Loucy (cell line): ENCODE measurements at regions not wholly inside any gene's neighbourhood (a gene's known extent, or its start where the extent isn't known, plus 50 kb on each side); places are given as distances from the start of the nearest gene placed in this dataset.

Experiments used
- H2AFZ ChIP-seq: fragments of 200-600 bp; sonication (generic); 2 replicates; pipeline ENCODE4 v1.6.0; 2016; ENCODE audit warnings: antibody characterized with exemption, mild to moderate bottlenecking, low read length, moderate library complexity
- H3F3A ChIP-seq: fragments of 200-600 bp; 2 replicates; pipeline ENCODE4 v1.6.0; 2016; ENCODE audit warnings: antibody characterized with exemption, low read depth, mild to moderate bottlenecking
- H3K27me3 ChIP-seq: fragments of 200-600 bp; sonication (generic); 2 replicates; pipeline ENCODE4 v1.6.1; 2014; ENCODE audit warnings: low read length, mild to moderate bottlenecking; ENCODE audit not compliant: insufficient read depth, poor library complexity, severe bottlenecking
- H3K36me3 ChIP-seq: fragments of 200-600 bp; sonication (generic); 2 replicates; pipeline ENCODE4 v1.6.1; 2016; ENCODE audit warnings: low read length; ENCODE audit not compliant: insufficient read depth
- H3K4me1 ChIP-seq: fragments of 200-600 bp; sonication (generic); 2 replicates; pipeline ENCODE4 v1.5.1; 2014; ENCODE audit warnings: low read length, mild to moderate bottlenecking; ENCODE audit not compliant: insufficient read depth, poor library complexity, severe bottlenecking
- H3K4me2 ChIP-seq: fragments of 200-600 bp; sonication (generic); 2 replicates; pipeline ENCODE4 v1.6.0; 2014; ENCODE audit warnings: antibody characterized with exemption, low read length, low read depth, mild to moderate bottlenecking; ENCODE audit not compliant: poor library complexity, severe bottlenecking
- H3K4me3 ChIP-seq: fragments of 200-600 bp; sonication (generic); 2 replicates; pipeline ENCODE4 v1.5.1; 2014; ENCODE audit warnings: low read length, mild to moderate bottlenecking, mixed read lengths; ENCODE audit not compliant: poor library complexity, severe bottlenecking
- H3K79me2 ChIP-seq: fragments of 200-600 bp; sonication (generic); 2 replicates; pipeline ENCODE4 v1.6.1; 2014; ENCODE audit warnings: low read length; ENCODE audit not compliant: insufficient read depth
- H3K9ac ChIP-seq: fragments of 200-600 bp; sonication (generic); 2 replicates; pipeline ENCODE4 v1.6.0; 2014; ENCODE audit warnings: mild to moderate bottlenecking, low read depth, low read length, moderate library complexity; ENCODE audit not compliant: poor library complexity, severe bottlenecking
- H3K9me2 ChIP-seq: fragments of 200-600 bp; sonication (generic); replicated peaks from 2 replicates; pipeline ENCODE4 v1.6.1; 2016; ENCODE audit warnings: low read depth, low read length, mixed read lengths
- H3K9me3 ChIP-seq: fragments of 200-600 bp; sonication (generic); 2 replicates; pipeline ENCODE4 v1.6.1; 2014; ENCODE audit warnings: mild to moderate bottlenecking, antibody characterized with exemption, low read length, low read depth; ENCODE audit not compliant: insufficient read depth
- H4K20me1 ChIP-seq: fragments of 200-600 bp; sonication (generic); 2 replicates; pipeline ENCODE4 v1.6.0; 2014; ENCODE audit warnings: antibody characterized with exemption, low read length, mild to moderate bottlenecking; ENCODE audit not compliant: insufficient read depth, poor library complexity, severe bottlenecking
- CTCF ChIP-seq: fragments of 200-600 bp; sonication (generic); conservative IDR thresholded peaks from 2 replicates; pipeline ENCODE4 v1.5.1; 2014; ENCODE audit warnings: mild to moderate bottlenecking, antibody characterized with exemption, low read length
- EZH2phosphoT487 ChIP-seq: fragments of 200-600 bp; IDR thresholded peaks from 2 replicates; pipeline ENCODE4 v1.6.1; 2018; ENCODE audit warnings: antibody characterized with exemption, mild to moderate bottlenecking, moderate library complexity, borderline replicate concordance

- no peaks in the 10 kb centered on the region for H3K4me1 ChIP-seq
- no peak overlapping the region for H3K4me3 ChIP-seq
- H3F3A ChIP-seq, result no peaks in the 10 kb centered on the region
- H3K9me2 ChIP-seq, result no peaks in the 10 kb centered on the region
- no peak overlapping the region for H2AFZ ChIP-seq
- no peak overlapping the region for H3K4me2 ChIP-seq
- H4K20me1 ChIP-seq, result no peaks in the 10 kb centered on the region
- H3K36me3 ChIP-seq, result no peaks in the 10 kb centered on the region
- no peak overlapping the region for H3K9ac ChIP-seq
- H3K79me2 ChIP-seq, result no peaks in the 10 kb centered on the region
- no peak for TF ChIP-seq EZH2phosphoT487
- no peaks in the 10 kb centered on the region for H3K27me3 ChIP-seq
- no peaks in the 10 kb centered on the region for H3K9me3 ChIP-seq
Observed at GRCh38 chr2:145036421-145037011, 516.6 kb upstream of the ZEB2 start.

GRCh38 chr2:145034511-145034910 lies 514.6 kb upstream of the ZEB2 start:
- H3K27me3 ChIP-seq, result no peaks in the 10 kb centered on the region
- no peaks in the 10 kb centered on the region for H3K9me3 ChIP-seq

GRCh38 chr2:145033438-145033837 lies 513.5 kb upstream of the ZEB2 start:
- no peak overlapping the region for H3K9ac ChIP-seq
- H2AFZ ChIP-seq, result no peak overlapping the region
- H3K9me3 ChIP-seq, result no peaks in the 10 kb centered on the region
- no peaks in the 10 kb centered on the region for H3K36me3 ChIP-seq
- H3K9me2 ChIP-seq, result no peaks in the 10 kb centered on the region
- no peaks in the 10 kb centered on the region for H3K27me3 ChIP-seq
- H4K20me1 ChIP-seq, result no peaks in the 10 kb centered on the region
- H3F3A ChIP-seq, result no peaks in the 10 kb centered on the region
- TF ChIP-seq EZH2phosphoT487, result no peak
- TF ChIP-seq CTCF, result no peak
- no peaks in the 10 kb centered on the region for H3K4me1 ChIP-seq
- H3K4me3 ChIP-seq, result no peak overlapping the region
- no peak overlapping the region for H3K4me2 ChIP-seq
- H3K79me2 ChIP-seq, result no peaks in the 10 kb centered on the region

More at GRCh38 chr2:145034511-145034910, 514.6 kb upstream of the ZEB2 start:
- no peaks in the 10 kb centered on the region for H3F3A ChIP-seq
- no peak overlapping the region for H3K9ac ChIP-seq
- H3K9me2 ChIP-seq, result no peaks in the 10 kb centered on the region
- no peaks in the 10 kb centered on the region for H3K79me2 ChIP-seq
- H3K36me3 ChIP-seq, result no peaks in the 10 kb centered on the region
- H3K4me3 ChIP-seq, result no peak overlapping the region
- no peak overlapping the region for H3K4me2 ChIP-seq
- H3K4me1 ChIP-seq, result no peaks in the 10 kb centered on the region
- no peak overlapping the region for H2AFZ ChIP-seq
- no peaks in the 10 kb centered on the region for H4K20me1 ChIP-seq
- TF ChIP-seq CTCF (no peak), EZH2phosphoT487 (no peak)

- H3K4me3 ChIP-seq, result no peak overlapping the region
- TF ChIP-seq CTCF (no peak), EZH2phosphoT487 (no peak)
- H3K36me3 ChIP-seq, result no peaks in the 10 kb centered on the region
- no peaks in the 10 kb centered on the region for H3K79me2 ChIP-seq
- no peak overlapping the region for H3K4me2 ChIP-seq
- no peaks in the 10 kb centered on the region for H3F3A ChIP-seq
- H2AFZ ChIP-seq, result no peak overlapping the region
- no peaks in the 10 kb centered on the region for H3K27me3 ChIP-seq
- H3K9me2 ChIP-seq, result no peaks in the 10 kb centered on the region
- H4K20me1 ChIP-seq, result no peaks in the 10 kb centered on the region
- no peaks in the 10 kb centered on the region for H3K9me3 ChIP-seq
- no peaks in the 10 kb centered on the region for H3K4me1 ChIP-seq
- H3K9ac ChIP-seq, result no peak overlapping the region
Observed at GRCh38 chr2:145032791-145033190, 512.9 kb upstream of the ZEB2 start.
